ENCODE measurements at regions not wholly inside any gene's neighbourhood (a gene's known extent, or its start where the extent isn't known, plus 50 kb on each side); places are given as distances from the start of the nearest gene placed in this dataset.

DNA sequence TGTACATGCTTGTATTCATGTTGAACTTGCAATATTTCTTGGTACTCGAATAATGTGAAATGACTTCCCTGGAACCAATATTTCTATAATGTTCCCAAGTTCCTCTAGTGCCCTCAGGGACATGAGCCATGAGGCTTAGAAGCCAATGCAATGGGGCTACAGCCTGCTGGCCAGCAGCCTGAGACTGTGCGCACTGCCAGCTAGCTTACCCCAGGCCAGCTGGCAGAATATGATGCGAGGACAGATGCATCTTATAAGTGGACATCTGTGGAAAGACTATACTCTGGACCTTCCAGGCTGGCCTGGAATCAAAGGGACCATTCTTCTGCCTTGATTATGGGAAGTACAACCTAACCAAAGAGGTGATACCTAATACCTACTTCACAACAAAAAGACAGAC is 1862.0 kb upstream of the ACO1 start:
- Histone ChIP-seq H2AFZ (ENCODE audit: low read length) (no peak overlapping the region), H3K27ac (ENCODE audit: low read length) (no peak overlapping the region), H3K9me3 (replicated peaks; ENCODE audit: insufficient read depth, low read length) (no peaks in the 10 kb centered on the region), H3K9me2 (replicated peaks; ENCODE audit: insufficient read depth, low read length) (no peaks in the 10 kb centered on the region), H3K79me2 (ENCODE audit: low read length) (no peaks in the 10 kb centered on the region), H3K9ac (ENCODE audit: low read length) (no peak overlapping the region), H3K4me1 (ENCODE audit: low read length) (no peaks in the 10 kb centered on the region), H3F3A (ENCODE audit: insufficient read depth, low read length) (no peaks in the 10 kb centered on the region), H3K27me3 (replicated peaks; ENCODE audit: insufficient read depth, low read length) (no peaks in the 10 kb centered on the region), H3K36me3 (replicated peaks; ENCODE audit: insufficient read depth, low read length) (no peaks in the 10 kb centered on the region), H3K4me3 (ENCODE audit: low read length) (no peak overlapping the region), H4K20me1 (ENCODE audit: insufficient read depth, low read length) (no peaks in the 10 kb centered on the region), H3K4me2 (ENCODE audit: low read depth, low read length) (no peak overlapping the region)
- TF ChIP-seq, protein P1, sequence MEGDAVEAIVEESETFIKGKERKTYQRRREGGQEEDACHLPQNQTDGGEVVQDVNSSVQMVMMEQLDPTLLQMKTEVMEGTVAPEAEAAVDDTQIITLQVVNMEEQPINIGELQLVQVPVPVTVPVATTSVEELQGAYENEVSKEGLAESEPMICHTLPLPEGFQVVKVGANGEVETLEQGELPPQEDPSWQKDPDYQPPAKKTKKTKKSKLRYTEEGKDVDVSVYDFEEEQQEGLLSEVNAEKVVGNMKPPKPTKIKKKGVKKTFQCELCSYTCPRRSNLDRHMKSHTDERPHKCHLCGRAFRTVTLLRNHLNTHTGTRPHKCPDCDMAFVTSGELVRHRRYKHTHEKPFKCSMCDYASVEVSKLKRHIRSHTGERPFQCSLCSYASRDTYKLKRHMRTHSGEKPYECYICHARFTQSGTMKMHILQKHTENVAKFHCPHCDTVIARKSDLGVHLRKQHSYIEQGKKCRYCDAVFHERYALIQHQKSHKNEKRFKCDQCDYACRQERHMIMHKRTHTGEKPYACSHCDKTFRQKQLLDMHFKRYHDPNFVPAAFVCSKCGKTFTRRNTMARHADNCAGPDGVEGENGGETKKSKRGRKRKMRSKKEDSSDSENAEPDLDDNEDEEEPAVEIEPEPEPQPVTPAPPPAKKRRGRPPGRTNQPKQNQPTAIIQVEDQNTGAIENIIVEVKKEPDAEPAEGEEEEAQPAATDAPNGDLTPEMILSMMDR (IDR thresholded peaks at IDR 0.05; ENCODE audit: low read length): no peak
- TF ChIP-seq EZH2 (optimal IDR thresholded peaks at IDR 0.05; ENCODE audit: low read depth, low read length): no peak
- TF ChIP-seq EZH2phosphoT487 (IDR thresholded peaks at IDR 0.05; ENCODE audit: low read length): no peak
- no peak for DNase-seq

DNA sequence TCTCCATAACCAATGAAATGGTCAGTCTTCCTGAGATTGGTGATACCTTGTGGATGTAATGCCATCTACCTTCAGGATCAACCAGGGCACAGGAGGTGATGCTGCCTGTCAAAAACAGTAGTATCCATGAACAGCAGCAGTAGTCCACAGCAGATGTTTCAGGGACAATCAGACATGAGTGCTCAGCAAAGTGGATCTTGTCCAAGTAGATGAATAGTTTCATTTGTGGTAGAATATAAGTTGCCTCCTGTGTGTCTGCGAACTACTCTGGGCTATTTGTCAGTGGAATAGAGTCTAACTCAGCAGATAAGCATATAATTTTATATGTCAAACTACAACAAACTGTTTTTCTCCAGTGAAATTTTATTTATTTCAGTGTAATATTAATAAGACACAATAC is 1860.1 kb upstream of the ACO1 start:
- Histone ChIP-seq H3K27me3 (replicated peaks; ENCODE audit: insufficient read depth, low read length) (no peaks in the 10 kb centered on the region), H4K20me1 (ENCODE audit: insufficient read depth, low read length) (no peaks in the 10 kb centered on the region), H3K9me2 (replicated peaks; ENCODE audit: insufficient read depth, low read length) (no peaks in the 10 kb centered on the region), H3K4me2 (ENCODE audit: low read depth, low read length) (no peak overlapping the region), H3K79me2 (ENCODE audit: low read length) (no peaks in the 10 kb centered on the region), H3K4me3 (ENCODE audit: low read length) (no peak overlapping the region), H3K27ac (ENCODE audit: low read length) (no peak overlapping the region), H3K36me3 (replicated peaks; ENCODE audit: insufficient read depth, low read length) (no peaks in the 10 kb centered on the region), H3K9me3 (replicated peaks; ENCODE audit: insufficient read depth, low read length) (no peaks in the 10 kb centered on the region), H3K4me1 (ENCODE audit: low read length) (no peaks in the 10 kb centered on the region), H2AFZ (ENCODE audit: low read length) (no peak overlapping the region), H3F3A (ENCODE audit: insufficient read depth, low read length) (no peaks in the 10 kb centered on the region), H3K9ac (ENCODE audit: low read length) (no peak overlapping the region)
- DNase-seq: no peak
- no peak for TF ChIP-seq EZH2 (optimal IDR thresholded peaks at IDR 0.05; ENCODE audit: low read depth, low read length)
- TF ChIP-seq, protein P1 (IDR thresholded peaks at IDR 0.05; ENCODE audit: low read length): no peak
- no peak for TF ChIP-seq EZH2phosphoT487 (IDR thresholded peaks at IDR 0.05; ENCODE audit: low read length)

DNA sequence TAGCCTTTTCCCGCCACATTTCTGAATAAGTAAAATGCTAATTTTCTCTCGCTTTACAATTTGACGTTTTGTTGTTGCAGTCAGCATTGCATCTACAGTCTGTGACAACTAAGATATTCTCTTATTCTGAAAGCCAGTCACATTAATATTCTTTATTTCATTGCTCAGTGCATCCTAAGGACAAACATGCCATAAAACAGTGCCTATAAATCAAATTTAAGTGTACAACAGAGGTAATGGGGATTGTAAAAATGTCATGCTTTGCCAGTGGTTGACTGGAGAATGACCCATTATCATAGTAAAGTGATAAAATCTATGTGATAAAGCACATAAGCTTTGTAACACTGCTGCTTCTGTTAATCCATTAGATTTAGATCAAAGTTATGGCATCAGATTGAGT is 1850.0 kb upstream of the ACO1 start:
- Histone ChIP-seq H4K20me1 (ENCODE audit: insufficient read depth, low read length) (no peaks in the 10 kb centered on the region), H3K4me1 (ENCODE audit: low read length) (no peaks in the 10 kb centered on the region), H3F3A (ENCODE audit: insufficient read depth, low read length) (no peaks in the 10 kb centered on the region), H3K4me2 (ENCODE audit: low read depth, low read length) (no peak overlapping the region), H3K36me3 (replicated peaks; ENCODE audit: insufficient read depth, low read length) (no peaks in the 10 kb centered on the region), H3K4me3 (ENCODE audit: low read length) (no peak overlapping the region), H3K79me2 (ENCODE audit: low read length) (no peaks in the 10 kb centered on the region), H3K9me3 (replicated peaks; ENCODE audit: insufficient read depth, low read length) (no peaks in the 10 kb centered on the region), H3K27me3 (replicated peaks; ENCODE audit: insufficient read depth, low read length) (no peaks in the 10 kb centered on the region), H3K9ac (ENCODE audit: low read length) (no peak overlapping the region), H3K27ac (ENCODE audit: low read length) (no peak overlapping the region), H3K9me2 (replicated peaks; ENCODE audit: insufficient read depth, low read length) (0 out of 2 replicates have a peak, but pooled peaks cover 3% of the 10 kb centered on the region), H2AFZ (ENCODE audit: low read length) (no peak overlapping the region)
- TF ChIP-seq EZH2phosphoT487 (IDR thresholded peaks at IDR 0.05; ENCODE audit: low read length) (no peak), EZH2 (optimal IDR thresholded peaks at IDR 0.05; ENCODE audit: low read depth, low read length) (no peak)
- TF ChIP-seq, protein P1 (IDR thresholded peaks at IDR 0.05; ENCODE audit: low read length): no peak
- no peak for DNase-seq
